Calu3 (cell line): ENCODE measurements at regions not wholly inside any gene's neighbourhood (a gene's known extent, or its start where the extent isn't known, plus 50 kb on each side); places are given as distances from the start of the nearest gene placed in this dataset.
"Not testable (repeated sequence)": the region's sequence is repeated elsewhere in the genome, so short reads cannot be mapped to it uniquely, and the experiment has no call there.

Experiments used
- BruUV-seq: library from RNA; stranded (reverse); fragments of 400-500 nt; replicated peaks from 2 replicates; lab custom pipeline; 2021; lab: Mats Ljungman, UMichigan
- CTCF ChIA-PET: fragments of 300-600 bp; sonication (Branson Sonifier 250); formaldehyde crosslinking; loops from one replicate; lab custom pipeline; 2022; ENCODE audit warnings: antibody characterized with exemption; lab: Charles Lee
- DNase-seq: peaks from one replicate; pipeline ENCODE4 v3.0.0; 2022
- H3K27ac Mint-ChIP-seq: one replicate; pipeline ENCODE4 v1.8.0; 2022; ENCODE audit warnings: mixed read lengths; ENCODE audit not compliant: unreplicated experiment
- H3K27me3 Mint-ChIP-seq: one replicate; pipeline ENCODE4 v1.8.0; 2022; ENCODE audit warnings: mixed read lengths; ENCODE audit not compliant: unreplicated experiment
- H3K36me3 Mint-ChIP-seq: one replicate; pipeline ENCODE4 v1.8.0; 2022; ENCODE audit warnings: mild to moderate bottlenecking, moderate library complexity, mixed read lengths; ENCODE audit not compliant: insufficient read depth, unreplicated experiment
- H3K4me1 Mint-ChIP-seq: one replicate; pipeline ENCODE4 v1.8.0; 2022; ENCODE audit warnings: mild to moderate bottlenecking, low read depth, mixed read lengths; ENCODE audit not compliant: unreplicated experiment
- H3K4me3 Mint-ChIP-seq: one replicate; pipeline ENCODE4 v1.8.0; 2022; ENCODE audit warnings: mild to moderate bottlenecking, low read depth, moderate library complexity, mixed read lengths; ENCODE audit not compliant: unreplicated experiment
- H3K9me3 Mint-ChIP-seq: one replicate; pipeline ENCODE4 v1.8.0; 2022; ENCODE audit warnings: low read depth, mixed read lengths; ENCODE audit not compliant: unreplicated experiment
- CTCF ChIP-seq: fragments of 200-600 bp; IDR thresholded peaks from one replicate; pipeline ENCODE4 v1.8.0; 2022; ENCODE audit warnings: antibody characterized with exemption; ENCODE audit not compliant: unreplicated experiment
- intact Hi-C: fragments of 100-400 bp; cut with micrococcal nuclease; formaldehyde crosslinking; loops from one replicate; pipeline ENCODE4 v1.10.0; 2022; ENCODE audit not compliant: unreplicated experiment

GRCh38 chr3:166697495-166697894 is 682.6 kb downstream of the ZBBX start:
- TF ChIP-seq CTCF = no peak
- no peaks in the 10 kb centered on the region for H3K36me3 Mint-ChIP-seq
- intact Hi-C loops = no loop called here
- no peak for DNase-seq
- BruUV-seq = no TSS peak
- no peak overlapping the region for H3K27ac Mint-ChIP-seq
- H3K27me3 Mint-ChIP-seq = no peaks in the 10 kb centered on the region
- no peak overlapping the region for H3K4me3 Mint-ChIP-seq
- no peaks in the 10 kb centered on the region for H3K4me1 Mint-ChIP-seq
- CTCF ChIA-PET = no interaction called here
- peaks cover 4% of the 10 kb centered on the region for H3K9me3 Mint-ChIP-seq

- DNase-seq = no peak
- no peak for TF ChIP-seq CTCF
- CTCF ChIA-PET = interaction anchor here (0.7 kb wide), 1 partner anchor 1019 kb away, joined by 6 read pairs; no protein-coding TSS in a partner anchor
- Mint-ChIP-seq H3K27me3 (no peaks in the 10 kb centered on the region), H3K4me1 (no peaks in the 10 kb centered on the region), H3K27ac (no peak overlapping the region), H3K36me3 (no peaks in the 10 kb centered on the region), H3K4me3 (no peak overlapping the region), H3K9me3 (peaks cover 3% of the 10 kb centered on the region)
- intact Hi-C loops = no loop called here
- no TSS peak for BruUV-seq
Observed at GRCh38 chr3:166696103-166696502, 684.0 kb downstream of the ZBBX start.

GRCh38 chr3:166688665-166689064 is 691.4 kb downstream of the ZBBX start:
- CTCF ChIA-PET = no interaction called here
- Mint-ChIP-seq H3K9me3 (no peaks in the 10 kb centered on the region), H3K4me1 (no peaks in the 10 kb centered on the region), H3K36me3 (no peaks in the 10 kb centered on the region), H3K27me3 (no peaks in the 10 kb centered on the region), H3K4me3 (no peak overlapping the region), H3K27ac (no peak overlapping the region)
- no peak for DNase-seq
- intact Hi-C loops = loop anchor here (5.0 kb wide), 1 partner anchor 831 kb away; no protein-coding TSS in a partner anchor
- TF ChIP-seq CTCF = no peak
- BruUV-seq = no TSS peak

GRCh38 chr3:166685246-166685645 is 694.9 kb downstream of the ZBBX start:
- Mint-ChIP-seq H3K27ac (no peak overlapping the region), H3K9me3 (no peaks in the 10 kb centered on the region), H3K4me1 (no peaks in the 10 kb centered on the region), H3K27me3 (no peaks in the 10 kb centered on the region), H3K4me3 (no peak overlapping the region), H3K36me3 (no peaks in the 10 kb centered on the region)
- BruUV-seq = no TSS peak
- CTCF ChIA-PET = interaction anchor here (0.6 to 1.0 kb wide), 4 partner anchors 671 to 1479 kb away, joined by 3 to 7 read pairs (median 4); no protein-coding TSS in a partner anchor
- no peak for DNase-seq
- TF ChIP-seq CTCF = no peak
- intact Hi-C loops = loop anchor here (1.0 to 5.0 kb wide), 2 partner anchors 672 to 828 kb away; no protein-coding TSS in a partner anchor

- BruUV-seq, H3K27me3 Mint-ChIP-seq, H3K9me3 Mint-ChIP-seq, H3K27ac Mint-ChIP-seq, DNase-seq, H3K4me1 Mint-ChIP-seq, H3K4me3 Mint-ChIP-seq, H3K36me3 Mint-ChIP-seq, intact Hi-C loops: not testable (repeated sequence)
- CTCF ChIA-PET = interaction anchor here (0.7 to 0.9 kb wide), 2 partner anchors 549 to 894 kb away, joined by 3 to 4 read pairs; no protein-coding TSS in a partner anchor
Observed at GRCh38 chr3:166684077-166684476, 696.0 kb downstream of the ZBBX start.
